ENCODE measurements at regions not wholly inside any gene's neighbourhood (a gene's known extent, or its start where the extent isn't known, plus 50 kb on each side); places are given as distances from the start of the nearest gene placed in this dataset.

DNA sequence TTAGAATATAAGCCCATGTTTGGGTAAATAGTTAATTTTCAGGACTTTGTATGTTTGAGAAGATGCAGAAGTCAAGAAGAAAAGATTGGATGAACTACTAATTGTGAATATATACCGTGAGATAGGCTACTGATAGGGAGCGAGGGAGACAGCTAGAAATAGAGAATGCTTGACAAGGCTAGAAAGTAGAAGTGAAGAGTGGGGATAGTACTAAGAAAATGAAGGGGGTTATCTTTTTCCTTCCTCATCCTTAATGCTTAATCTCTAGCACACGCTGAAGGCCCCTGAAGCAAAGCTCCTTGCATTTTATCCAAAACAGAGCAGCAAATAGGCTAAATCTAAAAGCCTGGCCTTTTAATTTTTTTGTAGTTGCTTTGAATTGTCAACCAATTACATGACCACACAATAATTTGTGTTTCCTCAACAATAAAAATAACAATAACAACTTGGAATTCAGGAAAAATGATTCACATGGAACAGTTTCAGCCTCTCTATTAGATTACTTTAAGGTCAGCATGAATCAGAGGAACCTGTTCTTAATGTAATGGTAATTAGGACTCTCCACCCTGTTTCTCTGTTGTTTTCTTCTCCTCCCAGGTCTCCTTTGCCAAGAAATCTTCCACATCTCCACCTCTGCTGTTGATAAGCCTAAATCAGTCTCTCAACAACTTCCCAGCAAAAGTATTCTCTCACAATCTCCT lies 1071.3 kb upstream of the ZEB2 start:
- DNase-seq = no peak
- ATAC-seq = no peak
- H3K4me1 ChIP-seq = no peaks in the 10 kb centered on the region
- H3K4me3 ChIP-seq = no peak overlapping the region
- H3K9me3 ChIP-seq = no peaks in the 10 kb centered on the region
- 93 to 99% (median 95%) methylated on average over 3 of the region's 3 CpGs for WGBS, 3 donors
- no peak overlapping the region for H3K27ac ChIP-seq
- intact Hi-C loops (cut with DNase I) = no loop called here
- TF ChIP-seq, protein P1, sequence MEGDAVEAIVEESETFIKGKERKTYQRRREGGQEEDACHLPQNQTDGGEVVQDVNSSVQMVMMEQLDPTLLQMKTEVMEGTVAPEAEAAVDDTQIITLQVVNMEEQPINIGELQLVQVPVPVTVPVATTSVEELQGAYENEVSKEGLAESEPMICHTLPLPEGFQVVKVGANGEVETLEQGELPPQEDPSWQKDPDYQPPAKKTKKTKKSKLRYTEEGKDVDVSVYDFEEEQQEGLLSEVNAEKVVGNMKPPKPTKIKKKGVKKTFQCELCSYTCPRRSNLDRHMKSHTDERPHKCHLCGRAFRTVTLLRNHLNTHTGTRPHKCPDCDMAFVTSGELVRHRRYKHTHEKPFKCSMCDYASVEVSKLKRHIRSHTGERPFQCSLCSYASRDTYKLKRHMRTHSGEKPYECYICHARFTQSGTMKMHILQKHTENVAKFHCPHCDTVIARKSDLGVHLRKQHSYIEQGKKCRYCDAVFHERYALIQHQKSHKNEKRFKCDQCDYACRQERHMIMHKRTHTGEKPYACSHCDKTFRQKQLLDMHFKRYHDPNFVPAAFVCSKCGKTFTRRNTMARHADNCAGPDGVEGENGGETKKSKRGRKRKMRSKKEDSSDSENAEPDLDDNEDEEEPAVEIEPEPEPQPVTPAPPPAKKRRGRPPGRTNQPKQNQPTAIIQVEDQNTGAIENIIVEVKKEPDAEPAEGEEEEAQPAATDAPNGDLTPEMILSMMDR (IDR thresholded peaks at IDR 0.05) = no peak
- no peaks in the 10 kb centered on the region for H3K36me3 ChIP-seq (ENCODE audit: insufficient read depth in 1 of 2, low read depth in 1 of 2)
- H3K27me3 ChIP-seq (ENCODE audit: insufficient read depth in 3 of 3, low read length in 2 of 3) = no peaks in the 10 kb centered on the region

DNA sequence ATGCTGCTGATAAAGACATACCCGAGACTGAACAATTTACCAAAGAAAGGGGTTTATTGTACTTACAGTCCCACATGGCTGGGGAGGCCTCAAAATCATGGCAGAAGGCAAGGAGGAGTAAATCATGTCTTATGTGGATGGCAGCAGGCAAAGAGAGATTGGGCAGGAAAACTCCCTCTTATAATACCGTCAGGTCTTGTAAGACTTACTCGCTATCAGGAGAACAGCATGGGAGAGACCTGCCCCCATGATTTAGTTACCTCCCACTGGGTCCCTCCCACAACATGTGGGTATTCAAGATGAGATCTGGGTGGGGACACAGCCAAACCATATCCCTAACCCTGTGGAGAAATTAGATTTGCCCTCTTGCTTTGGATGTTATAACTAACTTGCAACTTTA lies 1068.0 kb upstream of the ZEB2 start:
- WGBS, 3 donors = 83 to 85% (median 84%) methylated on average over 3 of the region's 3 CpGs
- intact Hi-C loops (cut with DNase I) = no loop called here
- Histone ChIP-seq H3K4me1 (no peaks in the 10 kb centered on the region), H3K27ac (no peak overlapping the region), H3K4me3 (no peak overlapping the region), H3K27me3 (ENCODE audit: insufficient read depth in 3 of 3, low read length in 2 of 3) (no peaks in the 10 kb centered on the region), H3K36me3 (ENCODE audit: insufficient read depth in 1 of 2, low read depth in 1 of 2) (no peaks in the 10 kb centered on the region), H3K9me3 (no peaks in the 10 kb centered on the region)
- DNase-seq = no peak
- ATAC-seq = no peak
- TF ChIP-seq, protein P1 (IDR thresholded peaks at IDR 0.05) = no peak

DNA sequence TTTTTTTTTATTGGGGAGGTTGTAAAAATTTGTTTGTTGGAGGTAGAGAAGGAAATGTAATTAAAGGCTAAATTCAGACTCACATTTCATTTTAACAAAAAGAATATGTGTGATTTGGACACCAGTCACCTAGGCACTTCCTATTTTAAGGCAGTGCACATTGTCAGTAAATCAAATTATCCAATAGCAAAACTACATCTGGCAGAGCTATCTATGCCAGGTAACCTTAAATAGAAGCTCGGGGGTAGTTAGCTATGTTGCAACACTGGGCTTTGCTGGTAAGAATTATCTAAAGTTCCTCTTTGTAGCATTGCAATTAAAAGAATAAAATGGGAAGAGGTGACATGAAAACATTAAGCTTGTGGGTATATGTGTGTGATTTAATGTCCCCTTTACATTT lies 1064.4 kb upstream of the ZEB2 start:
- Histone ChIP-seq H3K4me1 (no peaks in the 10 kb centered on the region), H3K36me3 (ENCODE audit: insufficient read depth in 1 of 2, low read depth in 1 of 2) (no peaks in the 10 kb centered on the region), H3K9me3 (no peaks in the 10 kb centered on the region), H3K4me3 (no peak overlapping the region), H3K27ac (no peak overlapping the region), H3K27me3 (ENCODE audit: insufficient read depth in 3 of 3, low read length in 2 of 3) (no peaks in the 10 kb centered on the region)
- intact Hi-C loops (cut with DNase I) = no loop called here
- no peak for DNase-seq
- TF ChIP-seq, protein P1 (IDR thresholded peaks at IDR 0.05) = no peak
- no peak for ATAC-seq
- 32 to 56% (median 46%) methylated on average over 1 of the region's 1 CpG for WGBS, 3 donors

DNA sequence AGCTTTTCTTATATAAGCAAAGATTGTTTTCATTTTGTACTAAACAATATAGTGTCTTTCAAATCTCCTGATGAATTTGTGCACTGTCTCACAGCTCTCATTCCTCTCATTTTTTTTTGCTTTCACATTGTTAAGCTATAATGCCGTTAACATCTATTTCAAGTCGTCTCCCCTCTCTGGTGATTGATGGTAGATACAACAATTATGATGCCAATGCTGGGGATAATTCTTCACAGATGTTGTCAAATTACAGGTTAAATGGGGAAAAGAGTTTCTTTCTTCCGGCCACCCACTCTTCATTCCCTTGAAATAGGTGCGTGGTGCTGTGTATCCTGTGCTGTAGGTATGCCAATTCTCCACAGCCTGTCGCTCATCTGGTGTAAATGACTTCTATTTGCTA lies 1053.7 kb upstream of the ZEB2 start:
- Histone ChIP-seq H3K9me3 (no peaks in the 10 kb centered on the region), H3K27ac (no peak overlapping the region), H3K36me3 (ENCODE audit: insufficient read depth in 1 of 2, low read depth in 1 of 2) (no peaks in the 10 kb centered on the region), H3K4me1 (no peaks in the 10 kb centered on the region), H3K4me3 (no peak overlapping the region), H3K27me3 (ENCODE audit: insufficient read depth in 3 of 3, low read length in 2 of 3) (no peaks in the 10 kb centered on the region)
- TF ChIP-seq, protein P1 (IDR thresholded peaks at IDR 0.05) = no peak
- intact Hi-C loops (cut with DNase I) = no loop called here
- DNase-seq (no peak), ATAC-seq (no peak)
- WGBS, 3 donors = 74 to 81% (median 78%) methylated on average over 5 of the region's 5 CpGs

DNA sequence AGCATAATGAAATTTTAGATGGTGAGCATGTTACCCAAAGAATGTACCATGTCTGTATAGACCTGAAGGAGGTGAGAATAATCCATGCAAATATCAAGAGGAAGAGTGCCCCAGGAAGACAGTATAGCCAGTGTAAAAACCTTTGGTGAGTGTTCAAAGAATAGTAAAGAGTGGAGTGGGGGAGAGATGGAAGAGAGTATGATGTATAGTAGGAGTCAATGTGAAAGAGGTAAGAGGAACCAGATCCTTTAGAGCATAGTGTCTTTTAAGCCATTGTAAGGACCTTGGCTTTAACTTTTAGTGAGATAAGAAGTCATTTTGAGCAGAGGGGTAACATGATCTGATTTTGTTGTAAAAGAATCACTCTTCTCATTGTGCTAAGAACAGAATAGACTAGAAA lies 1052.3 kb upstream of the ZEB2 start:
- TF ChIP-seq, protein P1 (IDR thresholded peaks at IDR 0.05) = no peak
- Histone ChIP-seq H3K4me3 (no peak overlapping the region), H3K36me3 (ENCODE audit: insufficient read depth in 1 of 2, low read depth in 1 of 2) (no peaks in the 10 kb centered on the region), H3K27me3 (ENCODE audit: insufficient read depth in 3 of 3, low read length in 2 of 3) (no peaks in the 10 kb centered on the region), H3K4me1 (no peaks in the 10 kb centered on the region), H3K9me3 (no peaks in the 10 kb centered on the region), H3K27ac (no peak overlapping the region)
- ATAC-seq (no peak), DNase-seq (no peak)
- intact Hi-C loops (cut with DNase I) = no loop called here

All from psoas muscle (tissue), 7 donors.